Daoy (cell line): ENCODE measurements at regions not wholly inside any gene's neighbourhood (a gene's known extent, or its start where the extent isn't known, plus 50 kb on each side); places are given as distances from the start of the nearest gene placed in this dataset.
A peak's percentile ranks its signal among the peaks of the same experiment; 100 is the strongest.

Experiments used
- DNase-seq: peaks from one replicate; pipeline ENCODE4 v3.0.0-alpha.2; 2015; ENCODE audit warnings: low read depth

DNA sequence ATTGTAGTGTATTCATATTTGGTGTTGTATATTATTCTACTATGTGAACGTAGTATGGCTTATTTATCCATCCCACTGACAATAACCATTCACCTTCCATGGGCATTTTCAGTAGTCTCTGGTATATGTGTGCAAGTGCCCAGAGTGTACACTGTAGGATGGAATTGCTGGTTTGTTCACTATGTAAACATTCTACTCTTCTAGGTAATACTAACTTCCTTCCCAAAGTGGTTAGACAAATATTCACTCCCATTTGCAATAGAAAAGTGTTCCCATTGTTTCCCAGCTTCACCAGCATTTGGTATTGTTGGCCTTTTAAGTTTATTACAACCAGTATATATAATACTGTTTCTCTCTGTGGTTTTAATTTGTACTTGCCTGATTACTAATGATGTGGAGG lies 153.7 kb downstream of the C7orf25 start:
- DNase-seq = no peak

DNA sequence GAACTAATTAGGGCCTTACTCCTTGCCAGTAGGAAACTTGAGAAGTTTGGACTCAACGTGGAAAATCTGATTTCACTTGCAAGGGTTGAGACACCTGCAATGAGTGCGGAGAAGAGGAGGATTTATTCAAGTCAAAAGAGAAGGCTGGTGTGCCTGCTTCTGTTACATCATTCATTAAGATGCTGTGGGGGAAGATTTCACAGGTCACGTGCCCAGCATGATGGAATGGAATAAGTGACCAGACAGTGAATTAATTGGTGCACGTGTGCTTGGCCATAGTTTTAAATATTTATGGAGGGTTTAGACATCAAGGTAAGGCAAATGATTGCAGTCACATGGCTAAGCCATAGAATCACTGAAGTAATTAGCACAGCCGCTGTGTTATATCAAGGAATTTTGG lies 155.0 kb downstream of the C7orf25 start:
- DNase-seq = no peak

DNA sequence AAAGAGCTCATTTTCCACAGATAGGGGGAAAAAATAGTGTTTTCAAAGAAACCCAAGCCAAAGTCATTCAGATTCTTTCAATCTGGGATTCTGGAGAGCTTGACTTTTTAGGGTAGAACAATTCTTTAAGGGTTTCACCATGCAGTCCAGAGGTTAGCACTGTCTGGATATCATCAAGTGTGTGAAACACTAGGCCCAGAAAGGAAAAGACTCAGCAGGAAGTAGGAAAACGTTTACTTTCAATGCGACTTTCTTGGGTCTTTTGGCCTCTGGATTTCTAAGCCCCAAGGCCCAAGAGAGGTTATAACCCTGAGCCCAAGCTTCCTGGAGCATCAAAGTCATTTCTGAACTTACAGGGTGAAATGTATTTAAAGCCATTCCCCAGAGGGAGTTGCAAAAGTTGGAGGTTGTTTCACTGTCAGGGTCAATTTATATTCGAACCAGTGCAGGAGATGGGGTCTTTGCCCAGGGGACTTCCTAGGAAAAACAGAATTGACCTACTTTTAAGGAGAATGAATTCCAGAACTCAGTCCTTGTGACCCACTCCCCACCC lies 158.0 kb downstream of the C7orf25 start:
- DNase-seq = no peak

- no peak for DNase-seq
Observed at GRCh38 chr7:42753367-42753766, 158.5 kb downstream of the C7orf25 start.

GRCh38 chr7:42750172-42750571 lies 161.7 kb downstream of the C7orf25 start:
- no peak for DNase-seq

GRCh38 chr7:42747044-42747443 lies 164.8 kb downstream of the C7orf25 start:
- no peak for DNase-seq

DNA sequence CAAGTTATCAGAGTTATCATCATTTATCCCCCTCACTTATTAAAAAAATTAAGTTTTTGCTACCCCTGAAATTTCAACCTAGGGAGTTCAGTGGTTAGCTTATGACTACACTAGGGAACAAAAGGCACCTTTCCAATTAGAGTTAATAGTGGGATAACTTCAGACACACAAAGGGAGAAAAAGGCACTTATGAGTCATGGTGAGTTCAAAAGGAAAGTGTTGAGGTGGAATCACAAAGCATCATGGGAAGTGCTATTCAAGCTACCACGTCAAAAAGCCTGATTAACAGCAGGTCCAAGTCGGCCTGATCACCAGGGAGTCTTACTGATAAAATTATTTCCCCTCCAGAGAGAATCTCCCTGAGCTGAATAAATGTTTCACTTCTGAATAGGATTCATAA lies 165.7 kb downstream of the C7orf25 start:
- DNase-seq = peak; percentile 42

DNA sequence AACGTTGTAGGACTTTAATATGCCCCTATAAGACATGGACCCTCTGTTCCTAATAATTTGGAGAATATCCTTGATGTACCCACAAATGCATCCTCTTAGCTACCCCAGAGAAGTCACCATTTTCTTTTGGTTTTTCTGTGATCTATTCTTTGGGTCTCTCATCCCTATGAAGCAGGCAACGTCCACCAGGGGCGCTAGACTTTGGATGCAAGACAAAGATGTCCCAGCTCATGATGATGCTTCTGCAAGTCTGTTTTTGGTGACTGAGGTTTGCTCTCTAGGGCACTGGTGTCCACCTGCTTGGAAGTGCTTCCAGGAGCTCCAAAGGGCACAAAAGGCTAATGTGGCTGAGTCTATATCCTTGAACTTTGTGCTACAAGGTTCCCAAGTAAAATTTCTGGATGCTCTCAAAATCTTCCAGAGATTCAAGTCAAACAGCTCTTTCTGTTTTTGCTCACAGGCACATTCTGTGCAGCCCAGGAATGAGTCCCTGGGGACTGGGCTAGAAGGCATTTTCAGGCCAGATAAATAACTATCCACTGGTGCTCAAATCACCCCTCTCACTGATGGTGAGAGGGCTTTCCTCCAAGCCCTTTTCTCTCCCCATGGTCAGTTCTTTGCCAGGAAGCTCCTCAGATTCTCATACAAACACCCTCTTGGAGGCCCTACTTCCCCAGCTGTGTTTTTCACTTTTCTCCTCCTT lies 166.4 kb downstream of the C7orf25 start:
- DNase-seq = peak; percentile 51

- no peak for DNase-seq
Observed at GRCh38 chr7:42744746-42745145, 167.1 kb downstream of the C7orf25 start.

DNA sequence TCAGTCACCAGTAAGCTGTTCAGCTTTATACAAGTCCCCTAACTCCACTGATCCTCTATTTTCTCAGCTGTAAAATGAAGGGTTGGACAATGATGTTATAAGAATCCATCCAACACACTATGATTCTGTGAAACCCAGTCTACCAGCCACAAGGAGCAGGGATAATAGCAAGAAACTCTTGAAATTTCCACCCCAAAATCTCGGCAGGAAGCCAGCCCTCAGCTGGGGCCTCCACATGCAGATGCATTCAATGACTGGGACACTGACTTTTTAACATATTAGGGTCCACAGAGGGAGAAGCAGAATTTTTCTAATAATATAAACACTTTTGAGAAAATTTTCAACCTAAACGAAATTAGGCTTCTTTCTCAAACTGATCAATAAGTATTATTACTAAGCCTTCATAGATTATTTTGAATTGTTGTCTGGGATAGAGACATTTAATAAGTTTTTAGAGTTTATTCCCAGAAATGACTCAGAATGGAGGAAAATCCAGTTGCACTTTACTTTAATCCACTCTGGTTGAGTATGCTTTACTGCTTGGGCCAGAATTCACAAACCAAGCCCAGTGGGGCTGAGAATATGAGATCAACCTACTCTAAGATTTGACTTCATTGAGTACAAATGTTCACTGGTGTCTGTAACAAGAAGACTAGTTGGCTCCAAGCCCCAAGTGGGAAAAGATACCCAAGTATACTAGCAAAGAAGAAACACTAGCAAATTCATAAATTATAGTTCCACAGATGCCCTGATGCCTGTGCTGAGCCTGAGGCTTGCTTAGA lies 168.6 kb downstream of the C7orf25 start:
- no peak for DNase-seq

GRCh38 chr7:42742318-42742717 lies 169.6 kb downstream of the C7orf25 start:
- no peak for DNase-seq

- no peak for DNase-seq
Observed at GRCh38 chr7:42740408-42740807, 171.5 kb downstream of the C7orf25 start.

GRCh38 chr7:42739638-42740037 lies 172.2 kb downstream of the C7orf25 start:
- DNase-seq = no peak

DNA sequence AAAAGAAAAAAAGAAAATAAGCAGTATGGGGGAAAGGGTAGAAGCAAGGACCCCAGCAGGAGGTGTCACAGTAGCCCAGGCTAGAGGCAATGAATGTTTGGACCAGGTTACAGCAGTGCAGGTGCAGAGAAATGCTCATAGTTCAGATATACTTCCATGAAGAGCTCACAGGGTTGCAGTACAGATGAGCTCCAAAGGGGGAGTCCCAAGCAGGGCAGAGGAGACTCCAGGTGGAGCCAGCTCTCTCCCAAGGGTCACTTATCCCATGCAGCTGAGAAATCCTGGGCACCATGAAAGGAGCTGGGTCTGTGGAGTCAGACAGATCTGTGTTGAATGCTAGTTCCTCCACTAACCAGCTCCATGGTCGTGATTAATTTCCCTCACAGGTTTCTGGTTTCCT lies 174.9 kb downstream of the C7orf25 start:
- no peak for DNase-seq

DNA sequence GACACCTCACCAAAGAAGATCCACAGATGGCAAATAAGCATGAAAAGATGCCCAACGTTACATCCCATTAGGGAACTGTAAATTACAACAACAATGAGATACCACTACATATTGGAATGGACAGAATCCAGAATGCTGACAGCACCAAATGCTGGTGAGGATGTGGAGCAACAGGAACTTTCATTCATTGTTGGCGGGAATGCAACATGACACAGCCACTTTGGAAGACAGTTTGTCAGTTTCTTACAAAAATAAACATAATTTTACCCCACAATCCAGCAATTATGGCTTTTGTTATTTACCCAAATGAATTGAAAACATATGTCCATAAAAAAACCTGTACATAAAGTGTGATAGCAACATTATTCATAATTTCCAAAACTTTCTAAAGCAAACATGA lies 176.8 kb downstream of the C7orf25 start:
- DNase-seq = no peak

- peak; percentile 26 for DNase-seq
Observed at GRCh38 chr7:42734568-42734967, 177.3 kb downstream of the C7orf25 start.

GRCh38 chr7:42733040-42733439 lies 178.8 kb downstream of the C7orf25 start:
- DNase-seq = peak; percentile 22

DNA sequence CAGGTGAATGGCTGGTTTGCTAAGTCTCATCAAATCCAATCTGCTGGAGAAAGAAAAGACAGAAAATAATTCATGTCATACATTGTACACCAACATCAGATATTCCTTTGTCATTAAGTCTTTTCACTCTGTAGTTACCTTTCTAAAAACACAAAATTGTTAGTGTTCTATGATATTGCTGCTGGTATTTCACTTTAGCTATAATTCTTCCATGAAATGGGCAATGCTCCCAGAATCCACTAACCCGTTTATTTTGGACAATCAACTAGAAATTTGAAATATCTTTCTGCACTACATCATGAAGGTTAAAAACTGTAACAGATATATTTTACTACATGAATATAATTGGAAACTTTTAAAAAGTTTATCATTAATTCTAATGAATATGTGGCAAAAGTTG lies 181.3 kb downstream of the C7orf25 start:
- DNase-seq = no peak

- no peak for DNase-seq
Observed at GRCh38 chr7:42729053-42729765, 182.7 kb downstream of the C7orf25 start.

GRCh38 chr7:42727451-42727850 lies 184.4 kb downstream of the C7orf25 start:
- DNase-seq = no peak

- DNase-seq = no peak
Observed at GRCh38 chr7:42726066-42726785, 185.6 kb downstream of the C7orf25 start.

DNA sequence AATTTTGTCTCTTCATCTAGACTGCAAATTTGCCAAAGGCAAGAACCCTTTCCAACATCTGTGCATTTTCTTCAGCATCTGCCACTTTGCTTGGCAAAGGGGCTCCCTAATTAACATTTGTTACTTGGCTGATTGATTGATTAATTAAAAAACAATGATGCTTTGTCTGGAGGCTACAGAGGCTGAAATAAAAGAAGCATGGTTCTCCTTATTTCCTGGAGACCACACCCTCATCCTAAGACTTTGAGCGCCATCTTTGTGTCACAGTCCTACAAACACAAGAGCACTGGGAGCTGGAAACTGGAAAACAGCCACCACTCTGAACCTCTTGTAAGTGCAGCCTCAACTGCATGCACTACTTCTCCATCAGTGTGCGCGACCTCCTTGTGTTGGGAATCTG lies 189.2 kb downstream of the C7orf25 start:
- no peak for DNase-seq
